Lung (tissue), 11 donors: ENCODE measurements at regions not wholly inside any gene's neighbourhood (a gene's known extent, or its start where the extent isn't known, plus 50 kb on each side); places are given as distances from the start of the nearest gene placed in this dataset.

ENCODE experiments used
- ATAC-seq: fragments of 200-7000 bp; cut with Tn5 transposase; one replicate; pipeline ENCODE4 v1.9.1; 2020; ENCODE audit warnings: moderate number of reproducible peaks; ENCODE audit not compliant: insufficient read depth, low FRiP score
- DNase-seq, 3 donors: peaks; one replicate each; pipeline ENCODE4 v3.0.0-alpha.2; 2013 to 2017
- H3K27ac ChIP-seq, 2 donors: one replicate each; pipeline ENCODE4 v1.5.1; 2013; ENCODE audit warnings: mild to moderate bottlenecking in 2 of 2, moderate library complexity in 2 of 2, control low read depth in 1 of 2, inconsistent platforms in 1 of 2, low read depth in 1 of 2, low read length in 1 of 2
- H3K27me3 ChIP-seq, 3 donors: one replicate each; pipeline ENCODE4 v1.5.1; 2013; ENCODE audit warnings: low read length in 2 of 3; ENCODE audit not compliant: control insufficient read depth in 3 of 3, insufficient read depth in 3 of 3
- H3K36me3 ChIP-seq, 4 donors: one replicate each; pipeline ENCODE4 v1.5.1; 2013; ENCODE audit warnings: low read length in 4 of 4, mild to moderate bottlenecking in 1 of 4, moderate library complexity in 1 of 4; ENCODE audit not compliant: control insufficient read depth in 4 of 4, insufficient read depth in 4 of 4
- H3K4me1 ChIP-seq, 5 donors: one replicate each; pipeline ENCODE4 v1.5.1; 2013; ENCODE audit warnings: low read length in 5 of 5, mild to moderate bottlenecking in 2 of 5, moderate library complexity in 1 of 5; ENCODE audit not compliant: control insufficient read depth in 5 of 5, insufficient read depth in 5 of 5
- H3K4me3 ChIP-seq: one replicate; pipeline ENCODE4 v1.5.1; 2013; ENCODE audit warnings: mild to moderate bottlenecking, control low read depth, moderate library complexity
- H3K9ac ChIP-seq, 2 donors: one replicate each; pipeline ENCODE4 v1.5.1; 2013; ENCODE audit warnings: low read length in 2 of 2, control low read depth in 1 of 2; ENCODE audit not compliant: insufficient read depth in 1 of 2
- H3K9me3 ChIP-seq, 4 donors: one replicate each; pipeline ENCODE4 v1.5.1; 2013; ENCODE audit warnings: low read length in 3 of 4, mild to moderate bottlenecking in 1 of 4, moderate library complexity in 1 of 4; ENCODE audit not compliant: control insufficient read depth in 4 of 4, insufficient read depth in 3 of 4
- WGBS, 2 donors: extraction: QIAGEN DNeasy Blood & Tissue Kit; methylation state at CpG; one replicate each; pipeline ENCODE4 v1.1.7; 2013; 5-methylcytosine and 5-hydroxymethylcytosine counted together
- TF ChIP-seq, protein P1 (sequence below): IDR thresholded peaks from 2 replicates; pipeline ENCODE4 v1.5.1; 2012; ENCODE audit warnings: mild to moderate bottlenecking; ENCODE audit errors: control extremely low read depth, extremely low read depth
- donor health status: control.
- donor health status: control.
- donor health status: Bipolar disorder and iron deficiency.
- donor health status: healthy.
- donor health status: DM: yes; HTN: yes; CAD: no.

GRCh38 chr18:40493316-40493715 lies 1461.7 kb upstream of the PIK3C3 start:
- H3K27me3 ChIP-seq: no peaks in the 10 kb centered on the region
- ATAC-seq: no peak
- WGBS, 2 donors: 83 to 85% methylated on average over 4 of the region's 4 CpGs

GRCh38 chr18:40489301-40489700 lies 1465.7 kb upstream of the PIK3C3 start:
- no peaks in the 10 kb centered on the region for H3K36me3 ChIP-seq
- ATAC-seq: no peak
- no peaks in the 10 kb centered on the region for H3K4me1 ChIP-seq

More at GRCh38 chr18:40493316-40493715, 1461.7 kb upstream of the PIK3C3 start:
- H3K4me1 ChIP-seq: no peaks in the 10 kb centered on the region
- no peak overlapping the region for H3K27ac ChIP-seq
- H3K9me3 ChIP-seq: no peaks in the 10 kb centered on the region
- DNase-seq: no peak
- H3K36me3 ChIP-seq: no peaks in the 10 kb centered on the region
- TF ChIP-seq, protein P1, sequence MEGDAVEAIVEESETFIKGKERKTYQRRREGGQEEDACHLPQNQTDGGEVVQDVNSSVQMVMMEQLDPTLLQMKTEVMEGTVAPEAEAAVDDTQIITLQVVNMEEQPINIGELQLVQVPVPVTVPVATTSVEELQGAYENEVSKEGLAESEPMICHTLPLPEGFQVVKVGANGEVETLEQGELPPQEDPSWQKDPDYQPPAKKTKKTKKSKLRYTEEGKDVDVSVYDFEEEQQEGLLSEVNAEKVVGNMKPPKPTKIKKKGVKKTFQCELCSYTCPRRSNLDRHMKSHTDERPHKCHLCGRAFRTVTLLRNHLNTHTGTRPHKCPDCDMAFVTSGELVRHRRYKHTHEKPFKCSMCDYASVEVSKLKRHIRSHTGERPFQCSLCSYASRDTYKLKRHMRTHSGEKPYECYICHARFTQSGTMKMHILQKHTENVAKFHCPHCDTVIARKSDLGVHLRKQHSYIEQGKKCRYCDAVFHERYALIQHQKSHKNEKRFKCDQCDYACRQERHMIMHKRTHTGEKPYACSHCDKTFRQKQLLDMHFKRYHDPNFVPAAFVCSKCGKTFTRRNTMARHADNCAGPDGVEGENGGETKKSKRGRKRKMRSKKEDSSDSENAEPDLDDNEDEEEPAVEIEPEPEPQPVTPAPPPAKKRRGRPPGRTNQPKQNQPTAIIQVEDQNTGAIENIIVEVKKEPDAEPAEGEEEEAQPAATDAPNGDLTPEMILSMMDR: no peak
- H3K9ac ChIP-seq: no peak overlapping the region
- no peak overlapping the region for H3K4me3 ChIP-seq

DNA sequence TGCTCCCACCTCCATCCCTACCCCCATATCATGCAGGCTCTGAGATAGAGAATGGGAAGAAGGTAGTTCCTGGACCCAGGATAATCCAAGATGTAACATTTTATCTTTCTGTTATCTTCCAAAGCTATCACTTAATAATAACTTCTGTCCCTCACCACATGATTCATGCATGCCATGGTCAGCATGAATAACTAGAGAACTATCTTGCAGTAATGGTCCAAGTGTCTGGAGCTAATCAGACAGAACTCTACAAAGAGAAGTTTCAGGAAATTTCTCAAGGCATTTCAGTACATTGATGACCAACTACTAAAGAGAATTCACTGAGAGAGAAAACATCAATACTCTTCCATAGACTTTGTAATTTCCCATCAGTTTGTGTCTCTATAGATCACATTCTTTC lies 1469.7 kb upstream of the PIK3C3 start:
- H3K4me3 ChIP-seq: no peak overlapping the region
- no peaks in the 10 kb centered on the region for H3K27me3 ChIP-seq
- H3K4me1 ChIP-seq: no peaks in the 10 kb centered on the region
- ATAC-seq (no peak), DNase-seq (no peak)
- no peaks in the 10 kb centered on the region for H3K36me3 ChIP-seq
- TF ChIP-seq, protein P1: no peak
- no peak overlapping the region for H3K27ac ChIP-seq
- no peaks in the 10 kb centered on the region for H3K9me3 ChIP-seq
- no peak overlapping the region for H3K9ac ChIP-seq

More at GRCh38 chr18:40489301-40489700, 1465.7 kb upstream of the PIK3C3 start:
- no peak overlapping the region for H3K27ac ChIP-seq
- TF ChIP-seq, protein P1: no peak
- H3K9ac ChIP-seq: no peak overlapping the region
- H3K9me3 ChIP-seq: no peaks in the 10 kb centered on the region
- no peak overlapping the region for H3K4me3 ChIP-seq
- H3K27me3 ChIP-seq: no peaks in the 10 kb centered on the region
- DNase-seq: no peak
